DND-41 (cell line): ENCODE measurements at regions not wholly inside any gene's neighbourhood (a gene's known extent, or its start where the extent isn't known, plus 50 kb on each side); places are given as distances from the start of the nearest gene placed in this dataset.
"Not testable (repeated sequence)": the region's sequence is repeated elsewhere in the genome, so short reads cannot be mapped to it uniquely, and the experiment has no call there.

Experiments used
- ATAC-seq: fragments of 200-7000 bp; cut with Tn5 transposase; 3 replicates; pipeline ENCODE4 v1.9.1; 2021; ENCODE audit warnings: low read depth; ENCODE audit not compliant: insufficient read depth
- DNase-seq: peaks from one replicate; pipeline ENCODE4 v3.0.0-alpha.2; 2020
- H2AFZ ChIP-seq: 2 replicates; pipeline ENCODE4 v1.6.0; 2012; ENCODE audit warnings: low read depth, low read length
- H3K27ac ChIP-seq: 2 replicates; pipeline ENCODE4 v1.5.1; 2012; ENCODE audit warnings: low read length, inconsistent platforms
- H3K27me3 ChIP-seq: fragments of 200-600 bp; sonication (generic); 2 replicates; pipeline ENCODE4 v1.6.0; 2012; ENCODE audit warnings: low read length, mild to moderate bottlenecking, inconsistent platforms; ENCODE audit not compliant: insufficient read depth, poor library complexity
- H3K36me3 ChIP-seq: 2 replicates; pipeline ENCODE4 v1.5.1; 2012; ENCODE audit warnings: low read length, inconsistent platforms; ENCODE audit not compliant: insufficient read depth
- H3K4me1 ChIP-seq: 2 replicates; pipeline ENCODE4 v1.5.1; 2012; ENCODE audit warnings: mild to moderate bottlenecking, low read length; ENCODE audit not compliant: insufficient read depth
- H3K4me2 ChIP-seq: 2 replicates; pipeline ENCODE4 v1.6.0; 2012; ENCODE audit warnings: mild to moderate bottlenecking, moderate library complexity, low read length, inconsistent platforms; ENCODE audit not compliant: insufficient read depth
- H3K4me3 ChIP-seq, 2 experiments: fragments of 200-600 bp in 1 of 2; shearing (Covaris generic) in 1 of 2; 2 replicates each; pipeline ENCODE4 v1.5.1; 2012 to 2016; ENCODE audit warnings: inconsistent platforms in 2 of 2, low read length in 2 of 2, mild to moderate bottlenecking in 2 of 2, low read depth in 1 of 2, moderate library complexity in 1 of 2
- H3K79me2 ChIP-seq: 2 replicates; pipeline ENCODE4 v1.6.0; 2012; ENCODE audit warnings: low read length, inconsistent platforms; ENCODE audit not compliant: insufficient read depth
- H3K9ac ChIP-seq: 2 replicates; pipeline ENCODE4 v1.6.0; 2012; ENCODE audit warnings: low read depth, mild to moderate bottlenecking, inconsistent platforms, low read length, moderate library complexity
- H3K9me3 ChIP-seq: 2 replicates; pipeline ENCODE4 v1.5.1; 2012; ENCODE audit warnings: low read length, moderate library complexity, mild to moderate bottlenecking, inconsistent platforms; ENCODE audit not compliant: insufficient read depth, severe bottlenecking
- H4K20me1 ChIP-seq: 2 replicates; pipeline ENCODE4 v1.6.0; 2012; ENCODE audit warnings: low read length; ENCODE audit not compliant: insufficient read depth
- EZH2 ChIP-seq: IDR thresholded peaks from 3 replicates; pipeline ENCODE4 v1.6.1; 2012; ENCODE audit warnings: borderline replicate concordance, low read depth, mild to moderate bottlenecking, moderate library complexity, low read length, inconsistent platforms; ENCODE audit not compliant: severe bottlenecking
- TF ChIP-seq, protein P1 (sequence below): IDR thresholded peaks from 2 replicates; pipeline ENCODE4 v1.5.1; 2012; ENCODE audit warnings: borderline replicate concordance, low read length, moderate library complexity, mild to moderate bottlenecking; ENCODE audit not compliant: poor library complexity, severe bottlenecking; ENCODE audit errors: extremely low read depth

DNA sequence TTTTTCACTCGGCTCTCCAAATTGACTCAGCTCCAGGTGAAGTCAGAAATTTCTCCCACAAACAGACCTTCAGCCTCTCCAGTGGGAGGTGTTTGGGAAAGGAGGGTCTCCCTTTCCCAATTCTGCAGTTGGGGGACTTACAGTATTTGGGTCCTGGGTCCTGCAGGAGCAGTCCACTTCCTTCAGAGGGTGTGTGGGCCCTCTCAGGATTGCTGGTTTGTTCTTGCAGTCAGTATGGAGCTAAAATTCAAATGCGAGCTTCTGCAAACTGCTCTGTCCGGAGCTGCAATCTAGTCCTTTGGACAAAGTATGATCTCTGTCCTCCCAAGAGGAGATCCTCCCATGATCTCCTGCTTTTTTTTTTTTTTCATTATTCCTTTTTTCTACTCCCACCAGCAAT lies 87.9 kb upstream of the MSTN start:
- Histone ChIP-seq H3K79me2 (no peaks in the 10 kb centered on the region), H3K4me3 (no peak overlapping the region), H3K4me1 (no peaks in the 10 kb centered on the region), H3K27ac (no peak overlapping the region), H2AFZ (no peak overlapping the region), H3K9ac (no peak overlapping the region), H3K9me3 (no peaks in the 10 kb centered on the region), H3K4me2 (no peak overlapping the region), H4K20me1 (no peaks in the 10 kb centered on the region), H3K36me3 (no peaks in the 10 kb centered on the region), H3K27me3 (no peaks in the 10 kb centered on the region)
- TF ChIP-seq EZH2, result no peak
- TF ChIP-seq, protein P1, sequence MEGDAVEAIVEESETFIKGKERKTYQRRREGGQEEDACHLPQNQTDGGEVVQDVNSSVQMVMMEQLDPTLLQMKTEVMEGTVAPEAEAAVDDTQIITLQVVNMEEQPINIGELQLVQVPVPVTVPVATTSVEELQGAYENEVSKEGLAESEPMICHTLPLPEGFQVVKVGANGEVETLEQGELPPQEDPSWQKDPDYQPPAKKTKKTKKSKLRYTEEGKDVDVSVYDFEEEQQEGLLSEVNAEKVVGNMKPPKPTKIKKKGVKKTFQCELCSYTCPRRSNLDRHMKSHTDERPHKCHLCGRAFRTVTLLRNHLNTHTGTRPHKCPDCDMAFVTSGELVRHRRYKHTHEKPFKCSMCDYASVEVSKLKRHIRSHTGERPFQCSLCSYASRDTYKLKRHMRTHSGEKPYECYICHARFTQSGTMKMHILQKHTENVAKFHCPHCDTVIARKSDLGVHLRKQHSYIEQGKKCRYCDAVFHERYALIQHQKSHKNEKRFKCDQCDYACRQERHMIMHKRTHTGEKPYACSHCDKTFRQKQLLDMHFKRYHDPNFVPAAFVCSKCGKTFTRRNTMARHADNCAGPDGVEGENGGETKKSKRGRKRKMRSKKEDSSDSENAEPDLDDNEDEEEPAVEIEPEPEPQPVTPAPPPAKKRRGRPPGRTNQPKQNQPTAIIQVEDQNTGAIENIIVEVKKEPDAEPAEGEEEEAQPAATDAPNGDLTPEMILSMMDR, result no peak
- ATAC-seq (no peak), DNase-seq (no peak)

DNA sequence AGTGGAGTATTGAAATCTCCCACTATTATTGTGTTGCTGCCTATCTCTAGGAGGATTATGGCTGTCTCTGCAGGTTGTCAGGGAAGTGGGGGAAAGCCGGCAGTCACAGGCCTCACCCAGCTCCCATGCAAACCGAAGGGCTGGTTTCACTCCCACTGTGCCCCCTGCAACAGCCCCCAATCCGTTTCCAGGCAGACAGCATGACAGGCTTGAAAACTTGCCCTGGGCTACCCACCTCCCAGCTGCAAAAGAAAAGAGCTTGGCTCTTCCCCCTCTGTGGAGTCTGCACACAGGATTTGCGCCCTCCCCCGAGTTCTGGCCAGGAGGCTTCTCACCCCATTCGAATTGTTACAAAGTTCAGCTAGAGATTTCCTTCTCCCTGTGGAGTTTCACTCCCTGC lies 87.4 kb upstream of the MSTN start:
- TF ChIP-seq EZH2, result no peak
- TF ChIP-seq, protein P1, result no peak
- no peak overlapping the region for H3K4me2 ChIP-seq

DNA sequence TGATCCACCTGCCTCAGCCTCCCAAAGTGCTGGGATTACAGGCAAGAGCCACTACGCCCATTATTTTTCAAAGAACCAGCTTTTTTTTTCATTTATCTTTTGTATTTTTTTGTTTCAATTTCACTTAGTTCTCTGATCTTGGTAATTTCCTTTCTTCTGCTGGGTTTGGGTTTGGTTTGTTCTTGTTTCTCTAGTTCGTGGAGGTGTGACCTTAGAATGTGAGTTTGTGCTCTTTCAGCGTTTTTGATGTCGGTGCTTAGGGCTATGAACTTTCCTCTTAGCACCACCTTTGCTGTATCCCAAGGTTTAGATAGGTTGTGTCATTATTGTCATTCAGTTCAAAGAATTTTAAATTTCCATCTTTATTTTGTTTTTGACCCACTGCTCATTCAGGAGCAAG lies 86.7 kb upstream of the MSTN start:
- Histone ChIP-seq H3K36me3 (no peaks in the 10 kb centered on the region), H3K4me1 (no peaks in the 10 kb centered on the region), H3K9ac (no peak overlapping the region), H3K27me3 (no peaks in the 10 kb centered on the region), H3K4me3 (no peak overlapping the region), H3K4me2 (no peak overlapping the region), H2AFZ (no peak overlapping the region), H3K27ac (no peak overlapping the region), H3K79me2 (no peaks in the 10 kb centered on the region), H3K9me3 (no peaks in the 10 kb centered on the region), H4K20me1 (no peaks in the 10 kb centered on the region)
- DNase-seq (no peak), ATAC-seq (no peak)
- TF ChIP-seq EZH2, result no peak
- TF ChIP-seq, protein P1, result no peak

More for the DNA sequence above, 87.4 kb upstream of the MSTN start:
- no peaks in the 10 kb centered on the region for H3K27me3 ChIP-seq
- DNase-seq, result no peak
- H3K9me3 ChIP-seq, result no peaks in the 10 kb centered on the region
- ATAC-seq, result no peak
- H2AFZ ChIP-seq, result no peak overlapping the region
- H4K20me1 ChIP-seq, result no peaks in the 10 kb centered on the region
- H3K79me2 ChIP-seq, result no peaks in the 10 kb centered on the region
- no peak overlapping the region for H3K9ac ChIP-seq
- H3K36me3 ChIP-seq, result no peaks in the 10 kb centered on the region
- H3K27ac ChIP-seq, result no peak overlapping the region
- H3K4me1 ChIP-seq, result no peaks in the 10 kb centered on the region
- no peak overlapping the region for H3K4me3 ChIP-seq

DNA sequence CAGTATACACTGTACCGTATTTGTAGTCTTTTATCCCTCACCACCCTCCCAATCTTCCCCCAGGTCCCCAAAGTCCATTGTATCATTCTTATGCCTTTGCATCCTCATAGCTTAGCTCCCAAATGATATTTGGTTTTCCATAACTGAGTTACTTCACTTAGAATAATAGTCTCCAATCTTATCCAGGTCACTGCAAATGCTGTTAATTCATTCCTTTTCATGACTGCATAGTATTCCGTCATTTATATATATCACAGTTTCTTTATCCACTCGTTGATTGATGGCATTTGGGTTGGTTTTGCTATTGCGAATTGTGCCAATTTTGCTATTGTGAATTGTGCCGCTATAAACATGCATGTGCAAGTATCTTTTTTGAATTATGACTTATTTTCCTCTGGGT lies 83.6 kb upstream of the MSTN start:
- H3K36me3 ChIP-seq, H3K4me2 ChIP-seq, H3K9me3 ChIP-seq, H3K79me2 ChIP-seq, H4K20me1 ChIP-seq, H2AFZ ChIP-seq, H3K4me3 ChIP-seq, ATAC-seq, H3K9ac ChIP-seq, H3K27ac ChIP-seq, H3K27me3 ChIP-seq, DNase-seq, H3K4me1 ChIP-seq: not testable (repeated sequence)

DNA sequence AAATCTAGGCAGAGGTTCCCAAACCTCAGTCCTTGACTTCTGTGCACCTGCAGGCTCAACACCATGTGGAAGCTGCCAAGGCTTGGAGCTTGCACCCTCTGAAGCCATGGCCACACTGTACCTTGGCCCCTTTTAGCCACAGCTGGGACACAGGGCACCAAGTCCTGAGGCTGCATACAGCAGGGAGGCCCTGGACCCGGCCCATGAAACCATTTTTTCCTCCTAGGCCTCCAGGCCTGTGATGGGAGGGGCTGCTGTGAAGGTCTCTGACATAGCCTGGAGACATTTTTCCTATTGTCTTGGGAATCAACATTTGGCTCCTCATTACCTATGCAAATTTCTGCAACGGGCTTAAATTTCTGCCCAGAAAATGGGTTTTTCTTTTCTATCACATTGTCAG lies 77.9 kb upstream of the MSTN start:
- DNase-seq, H3K4me2 ChIP-seq, ATAC-seq, H3K27me3 ChIP-seq, H3K36me3 ChIP-seq, H3K27ac ChIP-seq, H2AFZ ChIP-seq, H3K9me3 ChIP-seq, H3K79me2 ChIP-seq, H4K20me1 ChIP-seq, H3K9ac ChIP-seq, H3K4me3 ChIP-seq, H3K4me1 ChIP-seq: not testable (repeated sequence)
